AG20443 (cell line): ENCODE measurements at regions not wholly inside any gene's neighbourhood (a gene's known extent, or its start where the extent isn't known, plus 50 kb on each side); places are given as distances from the start of the nearest gene placed in this dataset.

Experiments
- DNase-seq: peaks from one replicate; pipeline ENCODE4 v3.0.0; 2012; ENCODE audit warnings: low spot score, mixed read lengths

GRCh38 chr6:71396410-71396801, 107.8 kb downstream of the OGFRL1 start:
- DNase-seq, result no peak

GRCh38 chr6:71399279-71399678, 110.7 kb downstream of the OGFRL1 start:
- no peak for DNase-seq

- DNase-seq, result no peak
Observed at GRCh38 chr6:71400852-71401251, 112.2 kb downstream of the OGFRL1 start.

- DNase-seq, result no peak
Observed at GRCh38 chr6:71402096-71402495, 113.5 kb downstream of the OGFRL1 start.

- DNase-seq, result no peak
Observed at GRCh38 chr6:71403422-71404134, 115.0 kb downstream of the OGFRL1 start.

- DNase-seq, result peak; percentile 51
Observed at GRCh38 chr6:71404145-71404966, 115.7 kb downstream of the OGFRL1 start.

GRCh38 chr6:71404967-71405278, 116.3 kb downstream of the OGFRL1 start:
- DNase-seq, result no peak

- no peak for DNase-seq
Observed at GRCh38 chr6:71405416-71405815, 116.8 kb downstream of the OGFRL1 start.

GRCh38 chr6:71406865-71407860, 118.6 kb downstream of the OGFRL1 start:
- DNase-seq, result no peak

- DNase-seq, result no peak
Observed at GRCh38 chr6:71408787-71409723, 120.4 kb downstream of the OGFRL1 start.

- no peak for DNase-seq
Observed at GRCh38 chr6:71410164-71410566, 121.6 kb downstream of the OGFRL1 start.

- no peak for DNase-seq
Observed at GRCh38 chr6:71410681-71411080, 122.1 kb downstream of the OGFRL1 start.

GRCh38 chr6:71411882-71412281, 123.3 kb downstream of the OGFRL1 start:
- DNase-seq, result no peak

- no peak for DNase-seq
Observed at GRCh38 chr6:71412559-71413140, 124.0 kb downstream of the OGFRL1 start.

- no peak for DNase-seq
Observed at GRCh38 chr6:71414486-71414885, 125.9 kb downstream of the OGFRL1 start.

GRCh38 chr6:71419217-71420094, 130.8 kb downstream of the OGFRL1 start:
- DNase-seq, result peak; percentile 3

- peak; percentile 70 for DNase-seq
Observed at GRCh38 chr6:71420095-71420692, 131.6 kb downstream of the OGFRL1 start.

- peak; percentile 97 for DNase-seq
Observed at GRCh38 chr6:71420693-71421328, 132.2 kb downstream of the OGFRL1 start.

GRCh38 chr6:71421611-71422010, 133.0 kb downstream of the OGFRL1 start:
- DNase-seq, result no peak
